HG02588 (cell line): ENCODE measurements at regions not wholly inside any gene's neighbourhood (a gene's known extent, or its start where the extent isn't known, plus 50 kb on each side); places are given as distances from the start of the nearest gene placed in this dataset.

Experiments used
- ATAC-seq: cut with Tn5 transposase; IDR thresholded peaks from one replicate; pipeline ENCODE4 v1.9.1; 2021; ENCODE audit warnings: mild to moderate bottlenecking, moderate library complexity; ENCODE audit not compliant: unreplicated experiment

GRCh38 chr9:86765746-86766430 lies 181.4 kb downstream of the GAS1 start:
- ATAC-seq = no peak

- ATAC-seq = no peak
These were observed 182.5 kb downstream of the GAS1 start for GRCh38 chr9:86764671-86765343.

- no peak for ATAC-seq
These were observed 183.1 kb downstream of the GAS1 start for GRCh38 chr9:86764221-86764624.

- ATAC-seq = no peak
These were observed 183.5 kb downstream of the GAS1 start for GRCh38 chr9:86763791-86764190.

GRCh38 chr9:86757382-86757720 lies 190.0 kb downstream of the GAS1 start:
- no peak for ATAC-seq

GRCh38 chr9:86756576-86757381 lies 190.5 kb downstream of the GAS1 start:
- no peak for ATAC-seq

GRCh38 chr9:86755561-86755941 lies 191.8 kb downstream of the GAS1 start:
- ATAC-seq = no peak

GRCh38 chr9:86754581-86755560 lies 192.4 kb downstream of the GAS1 start:
- ATAC-seq = no peak

GRCh38 chr9:86753836-86754235 lies 193.5 kb downstream of the GAS1 start:
- ATAC-seq = no peak

GRCh38 chr9:86752733-86753132 lies 194.6 kb downstream of the GAS1 start:
- ATAC-seq = no peak

GRCh38 chr9:86751956-86752355 lies 195.3 kb downstream of the GAS1 start:
- no peak for ATAC-seq

- ATAC-seq = no peak
These were observed 196.1 kb downstream of the GAS1 start for GRCh38 chr9:86751207-86751606.

- no peak for ATAC-seq
These were observed 197.4 kb downstream of the GAS1 start for GRCh38 chr9:86749894-86750255.

- no peak for ATAC-seq
These were observed 198.0 kb downstream of the GAS1 start for GRCh38 chr9:86749161-86749893.

GRCh38 chr9:86747711-86748110 lies 199.6 kb downstream of the GAS1 start:
- ATAC-seq = no peak

- no peak for ATAC-seq
These were observed 205.7 kb downstream of the GAS1 start for GRCh38 chr9:86741311-86742208.

GRCh38 chr9:86735772-86736458 lies 211.4 kb downstream of the GAS1 start:
- ATAC-seq = no peak

GRCh38 chr9:86734771-86735170 lies 212.5 kb downstream of the GAS1 start:
- no peak for ATAC-seq

- no peak for ATAC-seq
These were observed 213.4 kb downstream of the GAS1 start for GRCh38 chr9:86733929-86734328.
